Stimulated activated CD4-positive, alpha-beta T cell treated with anti-CD3 and anti-CD28 coated beads, Interleukin-12 subunit alpha, Interleukin-12 subunit beta, amount 100 ng/mL, for 48 hours (primary cell): ENCODE measurements at regions not wholly inside any gene's neighbourhood (a gene's known extent, or its start where the extent isn't known, plus 50 kb on each side); places are given as distances from the start of the nearest gene placed in this dataset.
A peak's percentile ranks its signal among the peaks of the same experiment; 100 is the strongest.

Experiments
- DNase-seq, 3 donors: peaks; one replicate each; pipeline ENCODE4 v3.0.0-alpha.2; 2020; ENCODE audit warnings: low read depth in 2 of 3, low spot score in 1 of 3

DNA sequence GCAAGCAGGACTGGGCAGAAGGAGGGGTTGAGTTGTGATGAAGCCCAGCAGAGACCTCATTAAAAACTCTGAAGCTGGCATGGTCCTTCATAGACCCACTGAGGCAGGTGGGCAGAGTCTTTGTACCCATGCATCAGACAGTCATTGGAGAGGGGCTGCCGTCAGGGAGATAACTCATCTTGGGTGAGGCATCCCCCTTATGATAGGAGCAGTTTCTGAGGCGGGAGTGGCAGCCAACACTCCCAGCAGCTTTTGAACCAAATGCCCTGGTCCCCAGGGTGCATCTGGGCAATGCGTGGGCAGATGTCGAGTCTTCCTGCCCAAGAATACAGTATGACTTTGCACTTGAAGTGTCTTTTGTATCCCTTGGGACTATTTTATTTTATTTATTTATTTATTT is 68.1 kb downstream of the HTR5A start:
- DNase-seq, result no peak

DNA sequence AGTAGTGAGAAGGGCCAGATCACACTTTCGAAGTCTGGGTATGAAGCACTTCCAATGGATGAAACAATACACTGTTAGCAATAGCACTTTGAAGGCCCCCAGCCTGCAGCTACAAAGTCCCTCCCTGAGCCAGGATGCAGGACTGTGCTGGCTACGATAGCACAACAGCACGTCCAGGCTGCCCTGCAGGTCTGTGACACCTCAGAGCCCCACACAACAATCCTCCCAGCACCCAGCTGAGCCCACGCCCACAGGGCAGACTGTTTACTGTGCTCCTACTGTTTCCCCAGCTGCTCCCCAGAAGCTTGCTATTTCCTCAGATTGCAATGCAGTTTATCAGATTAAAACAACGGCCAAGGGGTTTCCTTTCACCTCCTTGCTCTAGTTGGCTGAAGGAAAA is 71.4 kb downstream of the HTR5A start:
- DNase-seq, result no peak

DNA sequence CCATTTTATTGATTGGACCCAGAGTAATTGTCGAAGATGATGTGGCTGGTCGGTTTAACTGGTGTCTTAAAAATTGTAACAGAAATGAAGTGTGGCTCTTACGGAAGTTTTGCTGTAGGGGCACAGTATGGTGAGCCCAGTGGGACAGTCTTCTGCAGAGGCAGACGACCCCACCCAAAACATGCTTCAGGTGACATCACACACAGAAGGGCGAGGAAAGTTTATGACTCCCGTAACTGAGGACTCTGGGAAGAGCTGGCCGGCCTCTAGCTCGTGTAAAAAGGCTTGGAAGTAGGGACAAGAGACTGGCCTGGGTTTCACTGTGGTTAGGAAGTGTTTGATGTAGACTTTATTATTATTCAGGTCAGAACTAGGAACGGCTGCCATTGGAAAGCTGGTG is 73.3 kb downstream of the HTR5A start:
- DNase-seq, result no peak

DNA sequence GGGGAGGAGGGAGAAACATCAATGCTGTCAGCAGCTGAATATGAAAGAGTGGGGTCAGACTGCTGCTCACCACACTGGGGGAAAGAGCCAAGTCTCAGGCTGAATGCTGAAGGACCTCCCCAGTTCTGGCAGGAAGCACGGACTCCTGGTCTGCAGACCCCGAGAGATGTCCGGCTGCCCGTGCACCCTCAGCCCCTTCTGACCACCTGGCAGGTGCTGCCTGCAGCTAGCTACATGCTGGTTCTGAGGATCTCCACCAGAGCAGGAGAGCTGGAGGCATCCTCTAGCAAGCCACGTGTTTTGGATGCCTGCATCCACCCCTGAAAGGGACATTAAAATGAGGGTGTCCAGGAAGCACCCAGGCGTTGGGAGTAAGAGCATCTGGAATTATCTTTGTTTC is 74.2 kb downstream of the HTR5A start:
- DNase-seq, result no peak

DNA sequence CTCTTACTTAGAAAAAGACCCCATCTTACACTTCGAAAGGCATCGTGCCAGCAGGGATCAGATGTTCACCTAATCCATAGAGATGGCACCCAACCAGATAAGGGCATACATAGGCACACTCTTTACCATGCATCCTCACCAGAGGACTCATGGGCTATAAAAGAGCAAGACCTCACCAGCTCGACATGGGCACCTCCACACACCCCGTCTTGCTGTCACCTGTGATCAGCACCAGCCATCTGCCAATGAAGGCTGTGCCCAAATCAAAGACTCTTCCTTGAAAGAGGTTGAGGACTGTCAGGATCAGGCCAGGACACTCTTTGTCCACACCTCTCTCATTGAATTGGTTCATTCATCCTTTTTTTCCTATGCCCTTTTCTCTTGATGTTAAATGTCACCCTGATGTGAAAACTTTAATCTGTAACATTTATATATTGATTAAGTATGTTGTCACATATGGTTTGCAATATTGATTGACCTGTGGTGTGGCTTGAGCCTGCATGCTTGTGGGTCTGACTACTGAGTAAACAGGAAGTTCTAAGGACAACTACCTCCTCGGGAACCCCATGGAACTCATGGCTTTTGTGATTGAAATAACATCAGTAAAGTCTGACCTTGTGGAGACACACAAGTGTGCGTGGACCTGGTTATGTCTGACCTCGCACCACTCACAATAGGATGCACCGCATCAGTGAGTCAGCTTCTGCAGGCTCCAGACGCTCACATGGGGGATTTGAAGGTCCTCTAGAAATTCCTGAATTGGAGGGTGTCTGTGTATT is 75.5 kb downstream of the HTR5A start:
- DNase-seq, result no peak

DNA sequence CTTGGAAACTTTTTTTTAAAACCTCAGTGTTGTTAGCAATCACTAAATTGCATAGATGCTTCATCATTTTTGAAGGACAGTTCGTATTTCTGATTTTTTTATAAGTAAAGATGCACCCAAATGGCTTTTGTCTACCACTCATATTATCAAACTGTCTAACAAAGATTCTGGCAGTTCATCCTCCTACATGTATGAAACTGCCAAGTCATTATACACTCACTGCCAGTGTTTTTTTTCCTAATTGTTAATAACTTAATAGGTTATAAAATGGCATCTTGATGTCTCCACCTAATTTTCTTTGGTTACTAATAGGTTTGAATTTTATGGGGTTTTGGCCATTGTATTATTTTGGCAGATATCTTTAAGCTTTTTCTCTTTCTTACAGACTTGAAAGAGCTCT is 77.0 kb downstream of the HTR5A start:
- no peak for DNase-seq

DNA sequence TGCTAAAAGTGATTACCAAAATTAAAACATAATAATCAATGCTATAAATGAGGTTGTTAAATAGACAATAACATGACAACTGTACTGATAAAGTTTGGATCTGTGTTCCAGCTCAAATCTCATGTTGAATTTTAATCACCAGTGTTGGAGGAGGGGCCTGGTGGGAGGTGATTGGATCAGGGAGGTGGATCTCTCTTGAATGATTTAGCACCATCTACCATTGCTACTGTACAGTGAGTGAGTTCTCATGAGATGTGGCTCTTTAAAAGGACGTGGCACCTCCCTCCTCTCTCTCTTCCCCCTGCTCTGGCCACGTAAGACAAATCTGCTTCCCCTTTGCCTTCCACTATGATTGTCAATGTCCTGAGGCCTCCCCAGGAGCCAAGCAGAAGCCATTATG is 77.5 kb downstream of the HTR5A start:
- DNase-seq, result no peak

DNA sequence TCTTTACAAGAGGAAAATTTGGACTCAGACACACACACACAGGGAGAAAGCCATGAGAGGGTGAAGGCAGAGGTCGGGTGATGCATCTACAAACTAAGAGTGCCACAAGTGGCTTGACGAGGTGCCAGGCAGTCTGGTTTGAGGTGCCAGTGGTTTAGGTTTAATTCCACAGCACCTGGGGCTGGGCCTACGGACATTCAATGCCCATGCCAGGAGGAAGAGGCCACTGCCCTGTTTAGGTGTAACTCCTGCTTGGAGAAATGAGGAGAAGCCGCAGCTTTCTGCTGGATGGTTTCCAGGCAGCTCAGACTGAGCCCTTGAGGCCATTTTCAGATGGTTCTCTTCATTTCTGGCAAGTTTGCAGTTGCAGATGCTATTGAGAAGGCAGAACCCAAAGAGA is 83.6 kb downstream of the HTR5A start:
- no peak for DNase-seq

DNA sequence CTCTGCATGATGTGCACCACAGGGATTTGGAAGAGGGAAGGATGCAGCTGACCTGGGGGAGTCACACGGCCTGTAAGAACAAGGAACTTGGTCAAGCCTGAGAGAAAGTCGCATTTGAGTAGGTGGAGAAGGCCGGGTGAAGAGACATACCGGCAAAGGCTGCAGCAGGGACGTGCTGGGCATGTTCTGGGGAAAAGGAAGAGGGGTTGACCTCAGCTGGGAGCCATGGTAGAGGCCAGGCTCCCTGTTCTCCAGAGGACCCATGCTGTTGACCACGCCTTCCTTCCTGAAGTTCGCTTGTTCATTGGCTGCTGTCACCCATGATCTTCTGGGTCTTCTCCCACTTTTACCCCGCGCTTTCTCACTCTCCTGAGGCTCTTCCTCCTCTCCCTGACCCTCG is 84.5 kb downstream of the HTR5A start:
- no peak for DNase-seq

DNA sequence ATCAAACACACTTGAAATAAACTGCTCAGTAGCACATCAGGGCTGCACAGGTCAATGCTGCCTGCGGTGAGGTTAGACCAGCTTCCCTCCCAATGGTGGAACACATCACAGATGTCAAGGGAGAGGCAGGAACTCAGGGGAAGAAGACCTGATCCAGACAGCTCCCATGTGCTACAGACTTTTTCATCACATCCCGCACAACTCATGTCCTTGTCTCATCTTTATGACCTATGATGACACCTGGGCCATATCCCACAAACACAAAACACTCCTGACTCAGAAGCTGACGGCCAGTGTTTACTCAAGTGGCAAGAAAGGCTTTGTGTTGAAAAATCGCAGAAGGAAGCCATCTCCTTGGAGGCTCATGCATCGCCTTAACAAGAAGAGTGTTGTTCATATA is 91.6 kb downstream of the HTR5A start:
- no peak for DNase-seq

DNA sequence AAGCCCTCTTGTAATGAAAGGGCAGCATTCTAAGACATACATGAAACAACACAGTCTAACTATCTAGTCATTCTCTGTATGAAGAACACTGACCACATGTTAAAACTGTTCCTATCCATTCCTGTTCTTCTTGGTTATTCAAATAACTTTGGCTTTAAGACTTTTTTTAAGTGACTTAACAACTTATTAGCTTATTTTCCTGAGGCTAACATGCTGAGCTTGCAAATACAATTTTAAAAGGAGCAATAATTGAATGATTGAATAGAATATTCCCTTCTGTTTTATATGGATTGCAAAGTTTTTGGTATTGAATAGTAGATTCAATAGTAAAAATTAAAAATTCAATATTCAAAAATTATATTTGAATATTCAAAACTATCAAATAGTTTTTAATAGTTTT is 92.3 kb downstream of the HTR5A start:
- DNase-seq, result no peak

DNA sequence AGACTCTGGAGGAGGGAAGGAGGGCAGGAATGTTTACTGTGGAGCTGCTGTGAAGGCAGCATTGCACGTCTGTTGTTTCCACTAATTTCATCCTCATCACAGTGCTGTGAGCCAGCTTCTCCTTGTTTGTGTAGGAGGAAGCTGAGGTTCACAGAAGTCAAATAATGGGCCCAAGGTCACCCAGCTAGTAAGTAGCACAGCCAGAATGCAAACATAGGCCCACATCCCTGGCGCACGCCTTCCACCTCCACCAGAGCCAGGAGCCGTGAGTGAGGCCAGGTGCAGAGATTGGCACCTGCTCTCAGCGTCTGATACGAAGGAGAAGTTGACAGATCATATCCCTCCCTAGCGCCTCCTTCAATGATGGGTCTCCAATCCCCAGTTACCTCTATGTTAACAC is 93.6 kb downstream of the HTR5A start:
- DNase-seq, result no peak

DNA sequence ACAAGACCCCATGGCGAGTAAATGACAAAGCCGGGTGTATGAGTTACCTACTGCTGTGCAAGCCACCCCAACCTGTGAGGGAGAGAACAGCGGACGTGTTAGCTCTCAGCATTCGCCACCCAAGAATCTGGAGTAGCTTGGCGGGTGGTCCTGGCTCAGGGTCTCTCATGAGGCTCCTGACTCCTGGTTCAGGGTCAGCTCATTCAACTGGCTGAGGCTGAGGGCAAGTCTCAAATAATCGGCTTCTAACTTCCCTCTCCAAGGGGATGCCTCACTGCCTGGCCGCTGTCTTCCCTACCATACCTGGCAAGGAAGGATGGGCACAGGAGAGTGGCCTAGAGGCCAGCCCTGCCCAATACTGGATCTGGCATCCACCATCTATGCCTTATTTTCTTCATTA is 94.2 kb downstream of the HTR5A start:
- no peak for DNase-seq

DNA sequence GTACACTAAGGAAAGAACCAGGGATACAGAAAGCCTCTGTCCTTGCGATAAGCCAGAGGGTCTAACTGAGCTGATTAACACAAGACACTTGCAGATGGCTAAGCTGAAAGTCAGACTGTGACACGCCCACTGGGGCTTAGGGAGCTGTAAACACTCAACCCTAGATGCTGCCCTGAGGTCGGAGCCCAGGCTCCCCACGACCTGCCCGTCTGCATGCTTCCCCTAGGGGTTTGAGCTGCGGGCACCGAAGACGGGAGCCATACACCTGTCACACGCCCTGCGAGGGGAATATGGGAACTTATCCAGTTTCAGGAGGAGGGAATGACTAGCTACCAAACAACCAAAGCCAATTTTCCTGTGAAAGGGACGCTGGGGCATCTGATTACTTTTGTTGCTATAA is 96.0 kb downstream of the HTR5A start:
- DNase-seq, result no peak

DNA sequence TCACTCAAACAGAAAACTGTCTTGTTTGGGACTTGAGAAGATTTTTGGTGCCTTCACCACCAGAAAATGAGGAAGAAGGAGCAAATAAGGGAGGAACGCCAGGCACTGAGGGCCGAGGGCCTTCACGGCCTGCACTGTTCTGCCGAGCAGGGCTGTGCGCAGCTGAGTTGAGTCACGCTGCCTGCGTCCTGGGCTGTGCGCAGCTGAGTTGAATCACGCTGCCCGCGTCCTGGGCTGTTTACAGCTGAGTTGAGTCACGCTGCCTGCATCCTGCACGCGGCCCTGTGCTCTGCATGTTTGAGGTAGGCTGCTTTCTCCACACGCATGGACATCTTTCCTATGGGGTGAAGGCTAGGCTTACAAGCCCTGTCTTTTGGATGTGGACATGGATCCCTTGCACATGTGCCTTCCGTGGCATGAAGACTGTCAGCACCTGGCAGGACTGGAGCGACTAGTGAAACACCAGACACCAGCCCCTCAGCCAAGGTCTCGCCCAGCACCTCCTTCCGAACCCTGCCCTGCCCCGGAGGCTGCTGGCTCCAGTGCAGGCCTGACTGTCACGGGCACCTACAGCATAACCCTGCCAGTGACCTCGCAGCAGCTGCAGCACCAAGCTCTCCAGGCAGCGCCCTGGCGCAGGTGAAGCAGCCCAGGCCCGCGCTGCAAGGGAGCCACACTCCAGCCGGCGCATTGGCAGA is 96.7 kb downstream of the HTR5A start:
- DNase-seq, result peak in 1 of 3 donors; percentile 12

DNA sequence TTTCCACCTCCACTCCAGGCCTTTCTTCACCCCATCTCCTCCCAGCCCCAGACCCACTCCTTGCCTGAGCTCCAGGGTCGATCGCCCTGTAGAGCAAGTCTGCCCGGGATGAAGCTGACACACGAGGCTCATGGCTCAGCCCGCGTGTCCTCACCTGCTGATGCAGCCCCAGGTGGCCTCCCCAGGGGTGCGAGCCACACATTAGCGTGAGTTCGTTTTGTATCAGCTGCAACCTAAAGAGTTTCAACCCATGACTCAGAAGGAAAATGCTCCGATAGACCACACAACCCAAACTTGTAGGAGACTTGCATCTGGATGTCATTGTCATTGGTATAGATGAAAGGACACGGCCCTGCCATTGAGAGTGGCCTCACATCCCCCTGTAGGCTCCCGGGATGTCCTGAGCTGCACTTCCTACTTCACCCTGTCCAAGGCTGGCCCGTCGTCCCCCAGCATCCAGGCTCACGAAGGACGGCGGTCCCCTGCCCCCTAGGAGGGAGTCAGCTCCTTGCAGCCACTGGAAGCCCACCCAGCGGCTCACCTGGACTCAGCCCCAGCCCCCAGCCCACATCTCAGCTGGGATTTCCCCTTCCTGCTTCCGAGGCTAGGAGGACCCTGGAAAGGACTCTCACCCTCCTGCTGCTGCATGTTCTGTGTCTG is 97.7 kb downstream of the HTR5A start:
- DNase-seq, result no peak

DNA sequence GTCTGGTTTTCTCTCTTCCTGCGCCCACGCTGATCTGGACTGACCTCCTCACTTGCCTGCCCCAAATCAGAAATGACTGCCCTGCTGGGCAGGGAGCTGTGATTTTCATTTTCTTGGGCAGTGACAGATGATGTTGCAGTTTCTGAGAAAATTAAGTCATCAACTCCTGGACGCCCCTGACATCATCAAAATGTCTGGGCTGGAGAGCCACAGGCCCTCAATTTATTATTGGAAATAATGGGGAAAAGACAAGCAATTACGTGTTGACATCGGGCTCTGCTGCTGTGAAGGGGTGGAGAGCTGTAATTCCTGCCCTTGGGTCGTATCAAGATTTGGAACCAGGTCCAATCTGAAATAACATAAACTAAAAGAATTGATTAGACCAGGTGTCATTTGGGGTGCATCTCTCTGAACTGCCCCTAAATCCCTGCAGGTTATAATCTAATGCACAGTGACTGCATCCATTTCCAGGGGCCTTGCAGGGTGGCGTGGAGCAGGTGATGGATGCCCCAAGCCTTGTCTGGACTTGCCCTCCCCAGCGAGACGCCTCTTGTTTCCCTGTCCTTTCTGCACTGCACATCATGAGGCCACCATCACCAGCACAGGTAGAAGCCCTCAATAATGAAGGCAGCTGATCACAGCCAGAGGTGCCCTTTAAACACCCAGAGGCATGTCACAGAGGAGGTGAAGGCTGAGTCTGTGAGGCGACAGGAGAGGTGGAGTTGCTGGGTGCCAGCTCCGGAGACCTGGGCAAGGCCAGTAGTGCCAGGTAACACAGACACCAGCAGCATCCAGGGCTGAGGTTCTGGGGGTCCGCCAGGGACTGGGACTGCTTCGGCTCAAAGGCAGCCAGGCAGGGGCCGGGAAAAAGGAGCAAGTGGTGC is 98.7 kb downstream of the HTR5A start:
- no peak for DNase-seq

DNA sequence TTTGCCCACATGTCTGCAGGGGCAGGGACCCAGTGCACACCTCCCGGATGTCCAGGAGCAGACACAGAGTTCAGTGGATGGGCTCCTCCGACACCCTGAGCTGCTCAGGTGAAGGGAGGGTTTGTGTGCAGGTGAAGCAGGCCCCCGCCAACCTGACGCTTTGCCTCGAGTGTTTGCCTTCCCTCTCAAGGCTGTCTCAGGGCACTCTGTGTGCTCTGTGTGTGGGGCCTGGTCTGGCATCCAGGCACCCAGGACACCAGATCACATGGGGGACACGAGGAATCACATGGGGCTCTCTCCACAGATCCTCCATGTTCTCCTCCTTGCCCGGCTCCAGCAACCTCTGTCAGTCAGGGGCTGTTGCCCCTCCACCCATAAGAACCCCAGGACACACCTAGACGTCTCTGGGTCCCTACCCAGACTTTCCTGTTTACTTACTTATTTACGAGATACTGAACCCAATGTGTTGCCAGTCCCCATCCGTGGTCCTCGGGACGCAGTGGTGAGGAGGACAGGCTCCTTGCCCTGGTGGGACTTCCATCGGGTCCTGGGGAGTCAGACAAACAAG is 99.5 kb downstream of the HTR5A start:
- no peak for DNase-seq

DNA sequence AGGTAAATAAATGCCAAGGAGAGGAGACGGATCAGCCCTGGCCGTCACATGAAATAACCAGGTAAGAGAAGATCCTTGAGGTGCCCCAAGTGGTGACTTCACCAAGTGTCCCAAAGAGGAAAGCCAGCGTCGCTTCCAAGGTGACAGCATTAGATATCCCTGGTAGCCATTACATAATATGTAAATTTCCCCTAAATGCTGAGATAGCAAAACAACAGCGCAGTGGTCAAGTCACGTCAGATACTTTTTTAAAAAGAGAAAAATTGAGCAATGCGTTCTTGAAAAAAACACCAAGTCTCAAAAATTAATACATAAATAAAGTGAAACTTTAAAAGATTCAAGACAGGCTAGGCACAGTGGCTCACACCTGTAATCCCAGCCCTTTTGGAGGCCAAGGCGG is 100.2 kb downstream of the HTR5A start:
- DNase-seq, result no peak

DNA sequence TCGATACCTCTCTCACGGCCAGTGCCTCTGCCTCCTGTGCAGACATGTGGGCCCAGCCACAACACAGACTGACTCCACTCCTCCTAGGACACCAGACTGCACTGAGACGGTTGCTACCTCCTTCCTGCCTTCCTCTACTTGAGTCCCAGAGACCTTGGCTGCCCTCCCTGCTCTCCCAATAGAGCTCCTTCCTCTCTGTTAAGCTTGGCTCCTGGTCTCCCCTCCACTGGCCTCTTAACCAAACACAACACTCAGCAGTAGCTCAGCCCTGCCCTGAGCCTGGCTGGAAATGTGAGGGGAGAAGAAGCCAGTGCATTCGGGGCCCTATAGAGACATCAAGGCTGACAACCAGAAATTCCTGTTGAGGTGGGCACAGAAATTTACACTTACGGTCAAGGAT is 102.0 kb downstream of the HTR5A start:
- no peak for DNase-seq

DNA sequence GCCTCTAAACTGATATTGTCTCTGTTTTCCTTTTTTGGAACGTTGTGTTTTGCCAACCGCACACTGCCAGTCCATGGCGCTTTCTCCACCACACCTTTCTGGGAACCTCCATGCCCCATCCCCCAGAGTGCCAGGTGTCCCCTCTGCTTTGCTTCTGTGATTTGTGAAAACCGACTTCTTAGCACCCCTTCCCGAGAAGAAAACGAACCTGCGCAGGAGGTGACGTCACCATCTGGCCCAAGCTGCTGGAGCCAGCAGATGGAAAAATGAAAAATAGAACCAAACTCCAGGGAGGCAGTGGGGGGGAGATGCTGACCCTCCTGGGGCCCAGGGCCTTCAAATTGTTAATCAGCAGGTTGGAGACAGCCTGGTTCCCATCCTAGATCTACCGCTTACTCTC is 103.8 kb downstream of the HTR5A start:
- DNase-seq, result no peak
